ENCODE measurements at regions not wholly inside any gene's neighbourhood (a gene's known extent, or its start where the extent isn't known, plus 50 kb on each side); places are given as distances from the start of the nearest gene placed in this dataset.
A peak's percentile ranks its signal among the peaks of the same experiment; 100 is the strongest.

DNA sequence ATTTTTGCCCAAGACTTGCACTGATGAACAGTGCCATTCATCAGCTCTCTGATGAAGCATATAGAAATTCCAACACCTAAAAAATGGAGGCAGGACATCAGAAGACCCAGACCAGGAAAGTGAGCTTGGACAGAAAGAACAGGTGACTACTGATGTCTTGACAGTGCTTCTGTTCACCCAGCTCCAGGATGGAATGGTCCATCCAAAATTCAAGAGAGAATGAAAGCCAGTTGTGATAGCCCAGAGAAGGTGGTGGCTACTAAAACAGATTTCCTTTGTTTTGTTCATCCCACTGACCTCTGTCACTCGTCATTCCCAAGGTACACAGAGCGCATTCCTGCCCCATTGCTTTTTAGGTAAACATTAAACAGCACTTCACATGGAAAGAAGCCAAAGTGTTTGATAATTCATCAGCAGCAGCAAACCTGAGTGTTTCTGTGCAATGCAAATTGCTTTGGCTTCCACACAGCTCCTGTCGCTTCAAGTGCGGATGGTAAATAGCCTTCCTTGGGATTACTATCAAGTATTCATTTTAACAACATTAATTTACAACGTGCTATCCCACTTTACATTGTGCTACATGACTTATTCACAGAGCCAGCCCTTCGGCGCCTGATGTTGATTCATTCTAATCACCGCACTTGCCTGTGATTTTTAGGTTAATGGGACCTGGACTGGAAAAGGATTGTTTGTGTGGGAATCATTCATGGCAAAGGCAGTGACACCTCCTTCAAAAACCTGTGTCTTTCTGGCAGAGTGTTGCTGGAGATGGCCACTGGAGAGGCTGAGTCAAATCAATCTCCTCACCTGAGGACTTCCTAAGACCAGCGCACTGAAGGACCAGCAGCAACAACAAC lies 65.1 kb upstream of the TOX3 start (continued):
- TF ChIP-seq, protein P1, sequence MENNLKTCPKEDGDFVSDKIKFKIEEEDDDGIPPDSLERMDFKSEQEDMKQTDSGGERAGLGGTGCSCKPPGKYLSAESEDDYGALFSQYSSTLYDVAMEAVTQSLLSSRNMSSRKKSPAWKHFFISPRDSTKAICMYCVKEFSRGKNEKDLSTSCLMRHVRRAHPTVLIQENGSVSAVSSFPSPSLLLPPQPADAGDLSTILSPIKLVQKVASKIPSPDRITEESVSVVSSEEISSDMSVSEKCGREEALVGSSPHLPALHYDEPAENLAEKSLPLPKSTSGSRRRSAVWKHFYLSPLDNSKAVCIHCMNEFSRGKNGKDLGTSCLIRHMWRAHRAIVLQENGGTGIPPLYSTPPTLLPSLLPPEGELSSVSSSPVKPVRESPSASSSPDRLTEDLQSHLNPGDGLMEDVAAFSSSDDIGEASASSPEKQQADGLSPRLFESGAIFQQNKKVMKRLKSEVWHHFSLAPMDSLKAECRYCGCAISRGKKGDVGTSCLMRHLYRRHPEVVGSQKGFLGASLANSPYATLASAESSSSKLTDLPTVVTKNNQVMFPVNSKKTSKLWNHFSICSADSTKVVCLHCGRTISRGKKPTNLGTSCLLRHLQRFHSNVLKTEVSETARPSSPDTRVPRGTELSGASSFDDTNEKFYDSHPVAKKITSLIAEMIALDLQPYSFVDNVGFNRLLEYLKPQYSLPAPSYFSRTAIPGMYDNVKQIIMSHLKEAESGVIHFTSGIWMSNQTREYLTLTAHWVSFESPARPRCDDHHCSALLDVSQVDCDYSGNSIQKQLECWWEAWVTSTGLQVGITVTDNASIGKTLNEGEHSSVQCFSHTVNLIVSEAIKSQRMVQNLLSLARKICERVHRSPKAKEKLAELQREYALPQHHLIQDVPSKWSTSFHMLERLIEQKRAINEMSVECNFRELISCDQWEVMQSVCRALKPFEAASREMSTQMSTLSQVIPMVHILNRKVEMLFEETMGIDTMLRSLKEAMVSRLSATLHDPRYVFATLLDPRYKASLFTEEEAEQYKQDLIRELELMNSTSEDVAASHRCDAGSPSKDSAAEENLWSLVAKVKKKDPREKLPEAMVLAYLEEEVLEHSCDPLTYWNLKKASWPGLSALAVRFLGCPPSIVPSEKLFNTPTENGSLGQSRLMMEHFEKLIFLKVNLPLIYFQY (CRISPR knock-in tag; IDR thresholded peaks at IDR 0.05; ENCODE audit: borderline replicate concordance) = peak; percentile 50; the same call in 1 of the 2 replicates
- TF ChIP-seq, protein P2, sequence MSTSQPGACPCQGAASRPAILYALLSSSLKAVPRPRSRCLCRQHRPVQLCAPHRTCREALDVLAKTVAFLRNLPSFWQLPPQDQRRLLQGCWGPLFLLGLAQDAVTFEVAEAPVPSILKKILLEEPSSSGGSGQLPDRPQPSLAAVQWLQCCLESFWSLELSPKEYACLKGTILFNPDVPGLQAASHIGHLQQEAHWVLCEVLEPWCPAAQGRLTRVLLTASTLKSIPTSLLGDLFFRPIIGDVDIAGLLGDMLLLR (CRISPR knock-in tag; IDR thresholded peaks at IDR 0.05) = 0 out of 2 replicates have a peak, but pooled peaks have one; percentile 23
- TF ChIP-seq, protein P3, sequence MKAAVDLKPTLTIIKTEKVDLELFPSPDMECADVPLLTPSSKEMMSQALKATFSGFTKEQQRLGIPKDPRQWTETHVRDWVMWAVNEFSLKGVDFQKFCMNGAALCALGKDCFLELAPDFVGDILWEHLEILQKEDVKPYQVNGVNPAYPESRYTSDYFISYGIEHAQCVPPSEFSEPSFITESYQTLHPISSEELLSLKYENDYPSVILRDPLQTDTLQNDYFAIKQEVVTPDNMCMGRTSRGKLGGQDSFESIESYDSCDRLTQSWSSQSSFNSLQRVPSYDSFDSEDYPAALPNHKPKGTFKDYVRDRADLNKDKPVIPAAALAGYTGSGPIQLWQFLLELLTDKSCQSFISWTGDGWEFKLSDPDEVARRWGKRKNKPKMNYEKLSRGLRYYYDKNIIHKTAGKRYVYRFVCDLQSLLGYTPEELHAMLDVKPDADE (CRISPR knock-in tag; IDR thresholded peaks at IDR 0.05) = no peak
- TF ChIP-seq, protein P4, sequence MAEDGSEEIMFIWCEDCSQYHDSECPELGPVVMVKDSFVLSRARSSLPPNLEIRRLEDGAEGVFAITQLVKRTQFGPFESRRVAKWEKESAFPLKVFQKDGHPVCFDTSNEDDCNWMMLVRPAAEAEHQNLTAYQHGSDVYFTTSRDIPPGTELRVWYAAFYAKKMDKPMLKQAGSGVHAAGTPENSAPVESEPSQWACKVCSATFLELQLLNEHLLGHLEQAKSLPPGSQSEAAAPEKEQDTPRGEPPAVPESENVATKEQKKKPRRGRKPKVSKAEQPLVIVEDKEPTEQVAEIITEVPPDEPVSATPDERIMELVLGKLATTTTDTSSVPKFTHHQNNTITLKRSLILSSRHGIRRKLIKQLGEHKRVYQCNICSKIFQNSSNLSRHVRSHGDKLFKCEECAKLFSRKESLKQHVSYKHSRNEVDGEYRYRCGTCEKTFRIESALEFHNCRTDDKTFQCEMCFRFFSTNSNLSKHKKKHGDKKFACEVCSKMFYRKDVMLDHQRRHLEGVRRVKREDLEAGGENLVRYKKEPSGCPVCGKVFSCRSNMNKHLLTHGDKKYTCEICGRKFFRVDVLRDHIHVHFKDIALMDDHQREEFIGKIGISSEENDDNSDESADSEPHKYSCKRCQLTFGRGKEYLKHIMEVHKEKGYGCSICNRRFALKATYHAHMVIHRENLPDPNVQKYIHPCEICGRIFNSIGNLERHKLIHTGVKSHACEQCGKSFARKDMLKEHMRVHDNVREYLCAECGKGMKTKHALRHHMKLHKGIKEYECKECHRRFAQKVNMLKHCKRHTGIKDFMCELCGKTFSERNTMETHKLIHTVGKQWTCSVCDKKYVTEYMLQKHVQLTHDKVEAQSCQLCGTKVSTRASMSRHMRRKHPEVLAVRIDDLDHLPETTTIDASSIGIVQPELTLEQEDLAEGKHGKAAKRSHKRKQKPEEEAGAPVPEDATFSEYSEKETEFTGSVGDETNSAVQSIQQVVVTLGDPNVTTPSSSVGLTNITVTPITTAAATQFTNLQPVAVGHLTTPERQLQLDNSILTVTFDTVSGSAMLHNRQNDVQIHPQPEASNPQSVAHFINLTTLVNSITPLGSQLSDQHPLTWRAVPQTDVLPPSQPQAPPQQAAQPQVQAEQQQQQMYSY (CRISPR knock-in tag; IDR thresholded peaks at IDR 0.05) = 0 out of 2 replicates have a peak, but pooled peaks have one; percentile 45
- TF ChIP-seq ZSCAN9 (CRISPR knock-in tag; IDR thresholded peaks at IDR 0.05; ENCODE audit: borderline replicate concordance) (peak; percentile 37; the same call in 1 of the 2 replicates), ZNF746 (CRISPR knock-in tag; IDR thresholded peaks at IDR 0.05) (0 out of 2 replicates have a peak, but pooled peaks have one; percentile 33), STAG1 (CRISPR knock-in tag; IDR thresholded peaks at IDR 0.05) (peak; percentile 44), ARNT2 (CRISPR knock-in tag; IDR thresholded peaks at IDR 0.05; ENCODE audit: low read depth) (peak; percentile 73), ZC3H13 (CRISPR knock-in tag; IDR thresholded peaks at IDR 0.05) (no peak), ZBTB7A (CRISPR knock-in tag; IDR thresholded peaks at IDR 0.05) (no peak), FLYWCH1 (CRISPR knock-in tag; IDR thresholded peaks at IDR 0.05) (no peak), ZNF567 (CRISPR knock-in tag; IDR thresholded peaks at IDR 0.05; ENCODE audit: borderline replicate concordance) (peak; percentile 46; the same call in 1 of the 2 replicates)
- TF ChIP-seq, protein P5, sequence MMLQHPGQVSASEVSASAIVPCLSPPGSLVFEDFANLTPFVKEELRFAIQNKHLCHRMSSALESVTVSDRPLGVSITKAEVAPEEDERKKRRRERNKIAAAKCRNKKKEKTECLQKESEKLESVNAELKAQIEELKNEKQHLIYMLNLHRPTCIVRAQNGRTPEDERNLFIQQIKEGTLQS (CRISPR knock-in tag; IDR thresholded peaks at IDR 0.05) = peak; percentile 64; the same call in 1 of the 2 replicates
- TF ChIP-seq, protein P6, sequence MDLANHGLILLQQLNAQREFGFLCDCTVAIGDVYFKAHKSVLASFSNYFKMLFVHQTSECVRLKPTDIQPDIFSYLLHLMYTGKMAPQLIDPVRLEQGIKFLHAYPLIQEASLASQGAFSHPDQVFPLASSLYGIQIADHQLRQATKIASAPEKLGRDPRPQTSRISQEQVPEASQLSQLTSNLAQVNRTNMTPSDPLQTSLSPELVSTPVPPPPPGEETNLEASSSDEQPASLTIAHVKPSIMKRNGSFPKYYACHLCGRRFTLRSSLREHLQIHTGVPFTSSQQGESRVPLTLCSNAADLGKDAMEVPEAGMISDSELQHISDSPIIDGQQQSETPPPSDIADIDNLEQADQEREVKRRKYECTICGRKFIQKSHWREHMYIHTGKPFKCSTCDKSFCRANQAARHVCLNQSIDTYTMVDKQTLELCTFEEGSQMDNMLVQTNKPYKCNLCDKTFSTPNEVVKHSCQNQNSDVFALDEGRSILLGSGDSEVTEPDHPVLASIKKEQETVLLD (CRISPR knock-in tag; IDR thresholded peaks at IDR 0.05; ENCODE audit: low read depth) = no peak
- TF ChIP-seq, protein P7, sequence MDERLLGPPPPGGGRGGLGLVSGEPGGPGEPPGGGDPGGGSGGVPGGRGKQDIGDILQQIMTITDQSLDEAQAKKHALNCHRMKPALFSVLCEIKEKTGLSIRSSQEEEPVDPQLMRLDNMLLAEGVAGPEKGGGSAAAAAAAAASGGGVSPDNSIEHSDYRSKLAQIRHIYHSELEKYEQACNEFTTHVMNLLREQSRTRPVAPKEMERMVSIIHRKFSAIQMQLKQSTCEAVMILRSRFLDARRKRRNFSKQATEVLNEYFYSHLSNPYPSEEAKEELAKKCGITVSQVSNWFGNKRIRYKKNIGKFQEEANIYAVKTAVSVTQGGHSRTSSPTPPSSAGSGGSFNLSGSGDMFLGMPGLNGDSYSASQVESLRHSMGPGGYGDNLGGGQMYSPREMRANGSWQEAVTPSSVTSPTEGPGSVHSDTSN (CRISPR knock-in tag; IDR thresholded peaks at IDR 0.05) = peak; percentile 71
